ENCODE measurements at regions not wholly inside any gene's neighbourhood (a gene's known extent, or its start where the extent isn't known, plus 50 kb on each side); places are given as distances from the start of the nearest gene placed in this dataset.

GRCh38 chr15:95825208-95825607 is 505.3 kb upstream of the NR2F2 start:
- H3K27me3 ChIP-seq: no peaks in the 10 kb centered on the region
- no peak for DNase-seq
- no peak overlapping the region for H3K4me3 ChIP-seq (ENCODE audit: low read depth, low read length)
- no peaks in the 10 kb centered on the region for H3K9me3 ChIP-seq
- no peak for TF ChIP-seq CTCF (IDR thresholded peaks at IDR 0.05; ENCODE audit: low read depth, low read length)
- H3K36me3 ChIP-seq: no peaks in the 10 kb centered on the region
- H3K4me1 ChIP-seq: no peaks in the 10 kb centered on the region

- TF ChIP-seq CTCF (IDR thresholded peaks at IDR 0.05; ENCODE audit: low read depth, low read length): no peak
- H3K36me3 ChIP-seq: no peaks in the 10 kb centered on the region
- H3K27me3 ChIP-seq: no peaks in the 10 kb centered on the region
- no peaks in the 10 kb centered on the region for H3K9me3 ChIP-seq
- no peak for DNase-seq
- H3K4me1 ChIP-seq: no peaks in the 10 kb centered on the region
- no peak overlapping the region for H3K4me3 ChIP-seq (ENCODE audit: low read depth, low read length)
Observed at GRCh38 chr15:95825671-95826411, 504.7 kb upstream of the NR2F2 start.

GRCh38 chr15:95826412-95827195 is 503.9 kb upstream of the NR2F2 start:
- Histone ChIP-seq H3K9me3 (no peaks in the 10 kb centered on the region), H3K36me3 (no peaks in the 10 kb centered on the region), H3K4me1 (no peaks in the 10 kb centered on the region), H3K27me3 (no peaks in the 10 kb centered on the region), H3K4me3 (ENCODE audit: low read depth, low read length) (no peak overlapping the region)
- TF ChIP-seq CTCF (IDR thresholded peaks at IDR 0.05; ENCODE audit: low read depth, low read length): no peak
- DNase-seq: no peak

DNA sequence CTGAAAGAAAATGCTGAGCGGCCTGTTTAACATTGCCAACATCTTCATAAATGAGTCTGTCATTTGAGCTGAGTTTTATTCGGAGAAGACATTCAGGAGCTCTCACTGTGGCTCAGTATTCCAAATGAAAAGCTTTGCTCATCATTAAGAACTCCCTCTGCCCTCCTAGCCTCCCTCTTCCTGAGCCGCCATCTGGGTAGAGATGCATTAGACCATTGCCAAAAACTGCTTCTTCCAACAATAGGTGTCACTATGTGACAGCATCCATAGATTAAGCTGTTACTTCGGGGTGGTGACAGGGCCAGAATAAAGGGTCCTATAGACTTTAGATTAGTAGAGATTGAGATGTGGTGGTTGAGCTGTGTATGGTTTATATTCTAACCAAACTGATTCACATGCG is 501.4 kb upstream of the NR2F2 start:
- Histone ChIP-seq H3K27me3 (no peaks in the 10 kb centered on the region), H3K4me3 (ENCODE audit: low read depth, low read length) (no peak overlapping the region), H3K4me1 (no peaks in the 10 kb centered on the region), H3K36me3 (no peaks in the 10 kb centered on the region), H3K9me3 (no peaks in the 10 kb centered on the region; the same call in 1 of the 2 replicates)
- no peak for DNase-seq
- no peak for TF ChIP-seq CTCF (IDR thresholded peaks at IDR 0.05; ENCODE audit: low read depth, low read length)

- Histone ChIP-seq H3K4me1 (no peaks in the 10 kb centered on the region), H3K36me3 (no peaks in the 10 kb centered on the region), H3K4me3 (ENCODE audit: low read depth, low read length) (no peak overlapping the region), H3K27me3 (no peaks in the 10 kb centered on the region), H3K9me3 (no peaks in the 10 kb centered on the region; the same call in 1 of the 2 replicates)
- no peak for DNase-seq
- no peak for TF ChIP-seq CTCF (IDR thresholded peaks at IDR 0.05; ENCODE audit: low read depth, low read length)
Observed at GRCh38 chr15:95830281-95830680, 500.2 kb upstream of the NR2F2 start.

GRCh38 chr15:95832668-95833067 is 497.8 kb upstream of the NR2F2 start:
- Histone ChIP-seq H3K4me3 (ENCODE audit: low read depth, low read length) (no peak overlapping the region), H3K4me1 (no peaks in the 10 kb centered on the region), H3K27me3 (no peaks in the 10 kb centered on the region), H3K36me3 (no peaks in the 10 kb centered on the region), H3K9me3 (no peaks in the 10 kb centered on the region; the same call in 1 of the 2 replicates)
- no peak for DNase-seq
- TF ChIP-seq CTCF (IDR thresholded peaks at IDR 0.05; ENCODE audit: low read depth, low read length): no peak
